Stomach (tissue), 8 donors: ENCODE measurements at regions not wholly inside any gene's neighbourhood (a gene's known extent, or its start where the extent isn't known, plus 50 kb on each side); places are given as distances from the start of the nearest gene placed in this dataset.

Experiments
- DNase-seq, 2 donors: peaks; one replicate each; pipeline versions ENCODE4 v3.0.0 to v3.0.0-alpha.2; 2013 to 2019
- H3K27ac ChIP-seq, 5 donors: fragments of 200-600 bp in 4 of 5; sonication (generic) in 4 of 5; one replicate each; pipeline ENCODE4 v1.5.1; 2013 to 2019; ENCODE audit warnings: mild to moderate bottlenecking in 1 of 5, moderate library complexity in 1 of 5
- H3K27me3 ChIP-seq, 3 donors: fragments of 200-600 bp; sonication (generic); one replicate each; pipeline ENCODE4 v1.5.1; 2017 to 2019; ENCODE audit warnings: mixed run types in 1 of 3
- H3K36me3 ChIP-seq, 4 donors: fragments of 200-600 bp; sonication (generic); 1 replicate in 3 of 4; 2 replicates in 1 of 4; pipeline ENCODE4 v1.5.1; 2016 to 2019
- H3K4me1 ChIP-seq, 4 donors: fragments of 200-600 bp; sonication (generic); one replicate each; pipeline ENCODE4 v1.5.1; 2016 to 2019
- H3K4me3 ChIP-seq, 4 donors: fragments of 200-600 bp; sonication (generic) in 3 of 4; one replicate each; pipeline ENCODE4 v1.5.1; 2016 to 2019; ENCODE audit warnings: mild to moderate bottlenecking in 1 of 4
- H3K9me3 ChIP-seq, 4 donors: fragments of 200-600 bp; sonication (generic); one replicate each; pipeline ENCODE4 v1.5.1; 2016 to 2019
- CTCF ChIP-seq, 7 experiments: fragments of 450-650 bp in 4 of 7; fragments of 200-600 bp in 3 of 7; sonication (generic) in 3 of 7; IDR thresholded peaks; one replicate each; pipeline ENCODE4 v1.5.1; 2016 to 2019; ENCODE audit warnings: antibody characterized with exemption in 7 of 7, control low read depth in 2 of 7, mild to moderate bottlenecking in 1 of 7
- EP300 ChIP-seq: sonication (generic); formaldehyde crosslinking; IDR thresholded peaks from one replicate; pipeline ENCODE4 v1.6.1; 2017; ENCODE audit warnings: antibody characterized with exemption
- POLR2A ChIP-seq, 4 donors: fragments of 450-650 bp; IDR thresholded peaks; one replicate each; pipeline ENCODE4 v1.6.1; 2016; ENCODE audit warnings: antibody characterized with exemption in 4 of 4, control low read depth in 2 of 4, mild to moderate bottlenecking in 1 of 4, moderate library complexity in 1 of 4
- POLR2AphosphoS5 ChIP-seq, 3 donors: sonication (generic); formaldehyde crosslinking; IDR thresholded peaks; one replicate each; pipeline ENCODE4 v1.6.1; 2016; ENCODE audit warnings: antibody characterized with exemption in 3 of 3
- WGBS, 5 donors: extraction: QIAGEN DNeasy Blood & Tissue Kit in 3 of 5; methylation state at CpG; one replicate each; pipeline versions ENCODE4 v1.1.5 to v1.1.7; 2013 to 2018; 5-methylcytosine and 5-hydroxymethylcytosine counted together
- intact Hi-C: fragments of 100-400 bp; cut with DNase I; formaldehyde crosslinking; loops from one replicate; pipeline ENCODE4 v1.15.1; 2023; ENCODE audit warnings: low total_unique reads
- donor health status: healthy with polysubstance abuse.
- donor health status: Bipolar disorder and iron deficiency.
- donor health status: healthy.

GRCh38 chr6:146914489-146915483 lies 289.4 kb upstream of the STXBP5 start:
- peaks cover 6 to 30% (median 15%) of the 10 kb centered on the region in 4 donors for H3K4me1 ChIP-seq
- intact Hi-C loops: no loop called here
- H3K4me3 ChIP-seq: peak overlapping the region in 3 of 4 donors; percentile 10 to 18 (median 16)
- peak in 1 of 2 donors; percentile 73 for DNase-seq
- H3K27ac ChIP-seq: peak overlapping the region in 4 of 5 donors; percentile 64 to 80 (median 73)
- H3K27me3 ChIP-seq: no peaks in the 10 kb centered on the region
- no peak for TF ChIP-seq EP300
- peak; percentile 16 to 44 (median 19) for TF ChIP-seq POLR2AphosphoS5 (IDR thresholded peaks at IDR 0.05)
- no peak for TF ChIP-seq POLR2A (IDR thresholded peaks at IDR 0.05)
- H3K9me3 ChIP-seq: no peaks in the 10 kb centered on the region
- H3K36me3 ChIP-seq: no peaks in the 10 kb centered on the region
- WGBS, 5 donors: 37 to 70% (median 56%) methylated on average over 8 of the region's 8 CpGs

- intact Hi-C loops: no loop called here
- H3K36me3 ChIP-seq: no peaks in the 10 kb centered on the region
- H3K27ac ChIP-seq: peak overlapping the region in 1 of 5 donors; percentile 78
- H3K4me3 ChIP-seq: no peak overlapping the region
- TF ChIP-seq POLR2A (IDR thresholded peaks at IDR 0.05) (no peak), CTCF (IDR thresholded peaks at IDR 0.05) (no peak), POLR2AphosphoS5 (IDR thresholded peaks at IDR 0.05) (no peak), EP300 (no peak)
- H3K27me3 ChIP-seq: no peaks in the 10 kb centered on the region
- no peak for DNase-seq
- H3K4me1 ChIP-seq: peaks cover 6 to 30% (median 15%) of the 10 kb centered on the region in 4 donors
- H3K9me3 ChIP-seq: no peaks in the 10 kb centered on the region
These were observed 288.5 kb upstream of the STXBP5 start for GRCh38 chr6:146915671-146916127.

- DNase-seq: no peak
- Histone ChIP-seq H3K4me3 (no peak overlapping the region), H3K27me3 (no peaks in the 10 kb centered on the region), H3K4me1 (peaks cover 6 to 30% (median 15%) of the 10 kb centered on the region in 4 donors), H3K36me3 (no peaks in the 10 kb centered on the region), H3K27ac (no peak overlapping the region), H3K9me3 (no peaks in the 10 kb centered on the region)
- WGBS, 5 donors: 72 to 81% (median 77%) methylated on average over 3 of the region's 3 CpGs
- intact Hi-C loops: no loop called here
- TF ChIP-seq POLR2A (IDR thresholded peaks at IDR 0.05) (no peak), EP300 (no peak), POLR2AphosphoS5 (IDR thresholded peaks at IDR 0.05) (no peak), CTCF (IDR thresholded peaks at IDR 0.05) (no peak)
These were observed 287.7 kb upstream of the STXBP5 start for GRCh38 chr6:146916435-146917025.

GRCh38 chr6:146917182-146917581 lies 287.0 kb upstream of the STXBP5 start:
- intact Hi-C loops: no loop called here
- Histone ChIP-seq H3K27me3 (no peaks in the 10 kb centered on the region), H3K4me3 (no peak overlapping the region), H3K36me3 (no peaks in the 10 kb centered on the region), H3K27ac (no peak overlapping the region), H3K9me3 (no peaks in the 10 kb centered on the region), H3K4me1 (peaks cover 6 to 30% (median 15%) of the 10 kb centered on the region in 4 donors)
- 62 to 85% (median 67%) methylated on average over 5 of the region's 5 CpGs for WGBS, 5 donors
- TF ChIP-seq POLR2A (IDR thresholded peaks at IDR 0.05) (no peak), EP300 (no peak), CTCF (IDR thresholded peaks at IDR 0.05) (no peak), POLR2AphosphoS5 (IDR thresholded peaks at IDR 0.05) (no peak)
- DNase-seq: no peak
